SU-DHL-6 (cell line): ENCODE measurements at regions not wholly inside any gene's neighbourhood (a gene's known extent, or its start where the extent isn't known, plus 50 kb on each side); places are given as distances from the start of the nearest gene placed in this dataset.
"Not testable (repeated sequence)": the region's sequence is repeated elsewhere in the genome, so short reads cannot be mapped to it uniquely, and the experiment has no call there.

Experiments used
- H2AFZ ChIP-seq: fragments of 200-600 bp; sonication (generic); 2 replicates; pipeline ENCODE4 v1.6.1; 2014; ENCODE audit warnings: low read depth, mild to moderate bottlenecking, moderate library complexity, mixed read lengths, antibody characterized with exemption, low read length; ENCODE audit not compliant: severe bottlenecking
- H3F3A ChIP-seq: fragments of 200-600 bp; shearing (Covaris generic); 2 replicates; pipeline ENCODE4 v1.6.0; 2016; ENCODE audit warnings: antibody characterized with exemption, mild to moderate bottlenecking; ENCODE audit not compliant: insufficient read depth
- H3K27ac ChIP-seq: fragments of 200-600 bp; sonication (generic); 2 replicates; pipeline ENCODE4 v1.5.1; 2016; ENCODE audit warnings: low read depth, mild to moderate bottlenecking, low read length, moderate library complexity, mixed read lengths
- H3K27me3 ChIP-seq: fragments of 200-600 bp; sonication (generic), shearing (Covaris generic); 2 replicates; pipeline ENCODE4 v1.6.0; 2014; ENCODE audit warnings: mild to moderate bottlenecking, low read length
- H3K36me3 ChIP-seq: fragments of 200-600 bp; sonication (generic); 2 replicates; pipeline ENCODE4 v1.6.1; 2014; ENCODE audit warnings: mild to moderate bottlenecking, low read length, mixed read lengths
- H3K4me2 ChIP-seq: fragments of 300-600, 200-600 bp; shearing (Covaris generic), sonication (generic); 2 replicates; pipeline ENCODE4 v1.6.0; 2014; ENCODE audit warnings: low read length, low read depth, mild to moderate bottlenecking; ENCODE audit not compliant: poor library complexity, severe bottlenecking
- H3K4me3 ChIP-seq: fragments of 200-600 bp; sonication (generic); 2 replicates; pipeline ENCODE4 v1.5.1; 2014; ENCODE audit warnings: antibody characterized with exemption, low read length, mild to moderate bottlenecking, mixed read lengths; ENCODE audit not compliant: insufficient read depth, poor library complexity, severe bottlenecking
- H3K79me2 ChIP-seq: fragments of 200-600 bp; sonication (generic); 2 replicates; pipeline ENCODE4 v1.6.1; 2014; ENCODE audit warnings: mild to moderate bottlenecking, low read length, moderate library complexity; ENCODE audit not compliant: insufficient read depth
- H3K9ac ChIP-seq: fragments of 200-600 bp; sonication (generic); 2 replicates; pipeline ENCODE4 v1.7.0; 2014; ENCODE audit warnings: mild to moderate bottlenecking, low read length
- H3K9me2 ChIP-seq: fragments of 200-600 bp; sonication (generic); replicated peaks from 2 replicates; pipeline ENCODE4 v1.6.1; 2014; ENCODE audit warnings: low read length; ENCODE audit not compliant: insufficient read depth
- H3K9me3 ChIP-seq: fragments of 200-600 bp; sonication (generic); 2 replicates; pipeline ENCODE4 v1.6.1; 2014; ENCODE audit warnings: low read length, mixed read lengths; ENCODE audit not compliant: insufficient read depth
- H4K20me1 ChIP-seq: fragments of 200-600 bp; sonication (generic); 2 replicates; pipeline ENCODE4 v1.6.1; 2014; ENCODE audit warnings: low read depth, mild to moderate bottlenecking, antibody characterized with exemption, low read length, moderate library complexity, mixed read lengths
- CTCF ChIP-seq: fragments of 200-600 bp; sonication (generic); IDR thresholded peaks from one replicate; pipeline ENCODE4 v1.5.1; 2017; ENCODE audit warnings: antibody characterized with exemption, mild to moderate bottlenecking, low read length, moderate library complexity; ENCODE audit not compliant: insufficient read depth, poor library complexity, severe bottlenecking
- EZH2phosphoT487 ChIP-seq: fragments of 200-600 bp; sonication (generic), shearing (Covaris generic); conservative IDR thresholded peaks from 2 replicates; pipeline ENCODE4 v1.6.1; 2018; ENCODE audit warnings: mild to moderate bottlenecking, antibody characterized with exemption, low read length, moderate library complexity, mixed read lengths

- Histone ChIP-seq H3K9ac (no peak overlapping the region), H3K27ac (no peak overlapping the region)
Measured at GRCh38 chr2:49693961-49694360, 539.6 kb upstream of the FSHR start.

GRCh38 chr2:49692022-49692421, 537.7 kb upstream of the FSHR start:
- not testable (repeated sequence) for H3K9me2 ChIP-seq, H3K36me3 ChIP-seq, H3K9ac ChIP-seq, H3K4me2 ChIP-seq, H3K79me2 ChIP-seq, H4K20me1 ChIP-seq, H3K27me3 ChIP-seq, H3K4me3 ChIP-seq, H3K9me3 ChIP-seq, H3K27ac ChIP-seq, H3F3A ChIP-seq, H2AFZ ChIP-seq

More at GRCh38 chr2:49693961-49694360, 539.6 kb upstream of the FSHR start:
- Histone ChIP-seq H3F3A (no peaks in the 10 kb centered on the region), H3K79me2 (no peaks in the 10 kb centered on the region), H3K9me2 (no peaks in the 10 kb centered on the region), H2AFZ (no peak overlapping the region), H3K9me3 (no peaks in the 10 kb centered on the region), H3K4me2 (no peak overlapping the region), H4K20me1 (no peaks in the 10 kb centered on the region), H3K36me3 (no peaks in the 10 kb centered on the region), H3K4me3 (no peak overlapping the region), H3K27me3 (no peaks in the 10 kb centered on the region)
- TF ChIP-seq CTCF: no peak
- no peak for TF ChIP-seq EZH2phosphoT487

DNA sequence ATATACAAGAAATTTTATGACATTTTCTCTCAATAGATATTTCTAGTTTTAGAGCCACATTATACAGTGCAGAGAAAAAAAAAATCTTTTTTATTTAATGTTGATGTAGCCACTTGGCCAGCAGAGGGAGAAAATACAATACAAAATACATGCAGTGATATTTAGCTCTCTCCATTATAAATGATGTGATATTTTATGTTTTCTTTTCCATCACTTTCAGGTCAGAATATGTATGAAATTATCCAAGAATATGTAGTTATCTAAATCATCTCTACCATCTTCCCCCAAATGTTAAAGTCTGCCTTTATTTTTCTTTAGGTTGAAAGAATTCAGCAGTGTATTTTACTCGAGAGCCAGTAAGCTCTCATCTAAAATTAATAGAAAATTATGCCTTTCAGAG, 533.6 kb upstream of the FSHR start:
- H3F3A ChIP-seq: no peaks in the 10 kb centered on the region
- no peak overlapping the region for H3K27ac ChIP-seq
- H3K4me2 ChIP-seq: no peak overlapping the region
- H3K36me3 ChIP-seq: no peaks in the 10 kb centered on the region
- H2AFZ ChIP-seq: no peak overlapping the region
- H3K27me3 ChIP-seq: no peaks in the 10 kb centered on the region
- H4K20me1 ChIP-seq: no peaks in the 10 kb centered on the region
- H3K4me3 ChIP-seq: no peak overlapping the region
- H3K9ac ChIP-seq: no peak overlapping the region
- TF ChIP-seq CTCF: peak; percentile 20
- no peak for TF ChIP-seq EZH2phosphoT487
- no peaks in the 10 kb centered on the region for H3K79me2 ChIP-seq
- H3K9me3 ChIP-seq: no peaks in the 10 kb centered on the region
- no peaks in the 10 kb centered on the region for H3K9me2 ChIP-seq

GRCh38 chr2:49686897-49687442, 532.7 kb upstream of the FSHR start:
- Histone ChIP-seq H3K9me2 (no peaks in the 10 kb centered on the region), H3K36me3 (no peaks in the 10 kb centered on the region), H2AFZ (no peak overlapping the region), H3K9ac (no peak overlapping the region), H3K4me3 (no peak overlapping the region), H3K27me3 (no peaks in the 10 kb centered on the region), H3K27ac (no peak overlapping the region), H3F3A (no peaks in the 10 kb centered on the region), H4K20me1 (no peaks in the 10 kb centered on the region), H3K79me2 (no peaks in the 10 kb centered on the region), H3K4me2 (no peak overlapping the region), H3K9me3 (no peaks in the 10 kb centered on the region)
- no peak for TF ChIP-seq EZH2phosphoT487
- TF ChIP-seq CTCF: no peak
